Neural crest cell (in vitro differentiated cells): ENCODE measurements at regions not wholly inside any gene's neighbourhood (a gene's known extent, or its start where the extent isn't known, plus 50 kb on each side); places are given as distances from the start of the nearest gene placed in this dataset.

Source experiments
- DNase-seq: peaks from one replicate; pipeline ENCODE4 v3.0.0; 2021; ENCODE audit warnings: low read depth, mixed read lengths, low spot score
- H3K27ac Mint-ChIP-seq: one replicate; pipeline ENCODE4 v1.8.0; 2021; ENCODE audit warnings: mild to moderate bottlenecking, mixed read lengths; ENCODE audit not compliant: unreplicated experiment
- H3K27me3 Mint-ChIP-seq: 2 replicates; pipeline ENCODE4 v1.8.0; 2021; ENCODE audit warnings: low read depth, mild to moderate bottlenecking, mixed read lengths
- H3K36me3 Mint-ChIP-seq: 2 replicates; pipeline ENCODE4 v1.8.0; 2021; ENCODE audit warnings: low read depth, mild to moderate bottlenecking, mixed read lengths
- H3K4me1 Mint-ChIP-seq: 2 replicates; pipeline ENCODE4 v1.8.0; 2021; ENCODE audit warnings: mixed read lengths
- H3K4me3 Mint-ChIP-seq: one replicate; pipeline ENCODE4 v1.8.0; 2021; ENCODE audit warnings: mild to moderate bottlenecking, mixed read lengths
- H3K9me3 Mint-ChIP-seq: 2 replicates; pipeline ENCODE4 v1.8.0; 2021; ENCODE audit warnings: mixed read lengths
- CTCF ChIP-seq: fragments of 200-600 bp; sonication (generic); conservative IDR thresholded peaks from 2 replicates; pipeline ENCODE4 v1.5.0; 2021; ENCODE audit warnings: antibody characterized with exemption, mild to moderate bottlenecking

- Mint-ChIP-seq H3K27ac (no peak overlapping the region), H3K9me3 (peaks cover 5% of the 10 kb centered on the region), H3K27me3 (peaks cover 14% of the 10 kb centered on the region), H3K4me1 (no peaks in the 10 kb centered on the region), H3K4me3 (no peak overlapping the region), H3K36me3 (no peaks in the 10 kb centered on the region)
- no peak for DNase-seq
- no peak for TF ChIP-seq CTCF
Observed at GRCh38 chr1:30631700-30632099, 91.7 kb downstream of the MATN1 start.

- H3K36me3 Mint-ChIP-seq: no peaks in the 10 kb centered on the region
- H3K4me1 Mint-ChIP-seq: no peaks in the 10 kb centered on the region
- no peak overlapping the region for H3K4me3 Mint-ChIP-seq
- DNase-seq: no peak
- peaks cover 8% of the 10 kb centered on the region for H3K9me3 Mint-ChIP-seq
- peaks cover 19% of the 10 kb centered on the region for H3K27me3 Mint-ChIP-seq
- no peak overlapping the region for H3K27ac Mint-ChIP-seq
- TF ChIP-seq CTCF: no peak
Observed at GRCh38 chr1:30629501-30629900, 93.9 kb downstream of the MATN1 start.

- H3K27me3 Mint-ChIP-seq: peaks cover 27% of the 10 kb centered on the region
- H3K4me1 Mint-ChIP-seq: no peaks in the 10 kb centered on the region
- H3K9me3 Mint-ChIP-seq: peaks cover 16% of the 10 kb centered on the region
- no peak overlapping the region for H3K4me3 Mint-ChIP-seq
- no peak for TF ChIP-seq CTCF
- DNase-seq: no peak
- no peaks in the 10 kb centered on the region for H3K36me3 Mint-ChIP-seq
- no peak overlapping the region for H3K27ac Mint-ChIP-seq
Observed at GRCh38 chr1:30627994-30628393, 95.4 kb downstream of the MATN1 start.

GRCh38 chr1:30627206-30627605, 96.2 kb downstream of the MATN1 start:
- Mint-ChIP-seq H3K36me3 (no peaks in the 10 kb centered on the region), H3K27ac (no peak overlapping the region)
- TF ChIP-seq CTCF: no peak

GRCh38 chr1:30623431-30623830, 100.0 kb downstream of the MATN1 start:
- Mint-ChIP-seq H3K27me3 (peaks cover 28% of the 10 kb centered on the region), H3K27ac (no peak overlapping the region), H3K4me3 (no peak overlapping the region), H3K4me1 (no peaks in the 10 kb centered on the region), H3K9me3 (peaks cover 20% of the 10 kb centered on the region), H3K36me3 (no peaks in the 10 kb centered on the region)
- no peak for TF ChIP-seq CTCF
- DNase-seq: no peak

More at GRCh38 chr1:30627206-30627605, 96.2 kb downstream of the MATN1 start:
- no peak for DNase-seq
- H3K4me1 Mint-ChIP-seq: no peaks in the 10 kb centered on the region
- H3K4me3 Mint-ChIP-seq: no peak overlapping the region
- peaks cover 25% of the 10 kb centered on the region for H3K27me3 Mint-ChIP-seq
- H3K9me3 Mint-ChIP-seq: peaks cover 20% of the 10 kb centered on the region

- H3K36me3 Mint-ChIP-seq: no peaks in the 10 kb centered on the region
- no peak overlapping the region for H3K4me3 Mint-ChIP-seq
- H3K4me1 Mint-ChIP-seq: no peaks in the 10 kb centered on the region
- no peak for TF ChIP-seq CTCF
- peaks cover 18% of the 10 kb centered on the region for H3K27me3 Mint-ChIP-seq
- no peak for DNase-seq
- H3K27ac Mint-ChIP-seq: no peak overlapping the region
- peaks cover 11% of the 10 kb centered on the region for H3K9me3 Mint-ChIP-seq
Observed at GRCh38 chr1:30619619-30620018, 103.8 kb downstream of the MATN1 start.
